Parathyroid adenoma (tissue), 2 donors: ENCODE measurements at regions not wholly inside any gene's neighbourhood (a gene's known extent, or its start where the extent isn't known, plus 50 kb on each side); places are given as distances from the start of the nearest gene placed in this dataset.

Experiments used
- H2AFZ ChIP-seq: fragments of 300-600 bp; sonication (generic); one replicate; pipeline ENCODE4 v1.7.0; 2017; ENCODE audit warnings: antibody characterized with exemption, mild to moderate bottlenecking
- H3K27ac ChIP-seq: fragments of 300-600 bp; sonication (generic); one replicate; pipeline ENCODE4 v1.7.0; 2017
- H3K27me3 ChIP-seq: fragments of 300-600 bp; sonication (generic); one replicate; pipeline ENCODE4 v1.7.0; 2017; ENCODE audit warnings: low read length; ENCODE audit not compliant: control insufficient read depth, insufficient read depth
- H3K36me3 ChIP-seq: fragments of 300-600 bp; sonication (generic); one replicate; pipeline ENCODE4 v1.7.0; 2017; ENCODE audit warnings: low read length; ENCODE audit not compliant: control insufficient read depth, insufficient read depth
- H3K4me1 ChIP-seq: fragments of 300-600 bp; sonication (generic); one replicate; pipeline ENCODE4 v1.7.0; 2017; ENCODE audit warnings: control low read depth
- H3K4me2 ChIP-seq: fragments of 300-600 bp; sonication (generic); one replicate; pipeline ENCODE4 v1.7.0; 2017; ENCODE audit warnings: low read length
- H3K4me3 ChIP-seq: fragments of 300-600 bp; sonication (generic); one replicate; pipeline ENCODE4 v1.7.0; 2017; ENCODE audit warnings: low read depth, low read length
- H3K79me2 ChIP-seq: fragments of 300-600 bp; sonication (generic); one replicate; pipeline ENCODE4 v1.7.0; 2017; ENCODE audit warnings: control low read depth
- H3K9ac ChIP-seq: fragments of 300-600 bp; sonication (generic); one replicate; pipeline ENCODE4 v1.7.0; 2017; ENCODE audit warnings: mild to moderate bottlenecking
- H3K9me3 ChIP-seq: fragments of 300-600 bp; sonication (generic); one replicate; pipeline ENCODE4 v1.7.0; 2017; ENCODE audit warnings: low read length; ENCODE audit not compliant: control insufficient read depth
- CTCF ChIP-seq: fragments of 300-600 bp; sonication (generic); IDR thresholded peaks from one replicate; pipeline ENCODE4 v1.7.0; 2017; ENCODE audit warnings: antibody characterized with exemption, mild to moderate bottlenecking
- donor health status: primary hyperparathyroidism.

- Histone ChIP-seq H2AFZ (no peak overlapping the region), H3K9me3 (no peaks in the 10 kb centered on the region), H3K4me3 (no peak overlapping the region), H3K4me1 (no peaks in the 10 kb centered on the region), H3K4me2 (no peak overlapping the region), H3K9ac (no peak overlapping the region), H3K27ac (no peak overlapping the region), H3K27me3 (no peaks in the 10 kb centered on the region), H3K79me2 (no peaks in the 10 kb centered on the region), H3K36me3 (no peaks in the 10 kb centered on the region)
- no peak for TF ChIP-seq CTCF
Measured at GRCh38 chr13:107367258-107367657, 799.3 kb upstream of the ARGLU1 start.

- Histone ChIP-seq H3K9me3 (no peaks in the 10 kb centered on the region), H3K27me3 (no peaks in the 10 kb centered on the region), H3K79me2 (no peaks in the 10 kb centered on the region), H3K4me3 (no peak overlapping the region), H3K9ac (no peak overlapping the region), H3K36me3 (no peaks in the 10 kb centered on the region), H3K4me2 (no peak overlapping the region), H3K4me1 (no peaks in the 10 kb centered on the region), H3K27ac (no peak overlapping the region), H2AFZ (no peak overlapping the region)
- TF ChIP-seq CTCF, result no peak
Measured at GRCh38 chr13:107365466-107366215, 797.7 kb upstream of the ARGLU1 start.

- Histone ChIP-seq H3K4me1 (no peaks in the 10 kb centered on the region), H3K4me2 (no peak overlapping the region), H3K27ac (no peak overlapping the region), H3K27me3 (no peaks in the 10 kb centered on the region), H3K9ac (no peak overlapping the region), H3K4me3 (no peak overlapping the region), H2AFZ (no peak overlapping the region), H3K79me2 (no peaks in the 10 kb centered on the region), H3K36me3 (no peaks in the 10 kb centered on the region), H3K9me3 (no peaks in the 10 kb centered on the region)
- no peak for TF ChIP-seq CTCF
Measured at GRCh38 chr13:107364658-107365057, 796.7 kb upstream of the ARGLU1 start.

GRCh38 chr13:107361666-107362065 is 793.7 kb upstream of the ARGLU1 start:
- Histone ChIP-seq H3K27ac (no peak overlapping the region), H3K9ac (no peak overlapping the region), H3K4me3 (no peak overlapping the region), H3K36me3 (no peaks in the 10 kb centered on the region), H3K9me3 (no peaks in the 10 kb centered on the region), H3K4me2 (no peak overlapping the region), H2AFZ (no peak overlapping the region), H3K4me1 (no peaks in the 10 kb centered on the region), H3K27me3 (no peaks in the 10 kb centered on the region), H3K79me2 (no peaks in the 10 kb centered on the region)
- TF ChIP-seq CTCF, result no peak

GRCh38 chr13:107360010-107360409 is 792.1 kb upstream of the ARGLU1 start:
- H3K4me1 ChIP-seq, result no peaks in the 10 kb centered on the region
- H3K79me2 ChIP-seq, result no peaks in the 10 kb centered on the region
- no peaks in the 10 kb centered on the region for H3K9me3 ChIP-seq
- no peak for TF ChIP-seq CTCF
- H3K27me3 ChIP-seq, result no peaks in the 10 kb centered on the region
- no peak overlapping the region for H2AFZ ChIP-seq
- H3K27ac ChIP-seq, result no peak overlapping the region
- H3K4me2 ChIP-seq, result no peak overlapping the region
- H3K9ac ChIP-seq, result no peak overlapping the region
- no peaks in the 10 kb centered on the region for H3K36me3 ChIP-seq
- no peak overlapping the region for H3K4me3 ChIP-seq
